ENCODE measurements at regions not wholly inside any gene's neighbourhood (a gene's known extent, or its start where the extent isn't known, plus 50 kb on each side); places are given as distances from the start of the nearest gene placed in this dataset.

GRCh38 chr20:11651647-11652046 is 266.0 kb upstream of the BTBD3 start:
- DNase-seq (ENCODE audit: low spot score) = no peak
- H3K4me1 ChIP-seq = no peaks in the 10 kb centered on the region
- H3K27ac ChIP-seq = no peak overlapping the region
- H3K4me3 ChIP-seq = no peak overlapping the region
- H3K36me3 ChIP-seq = no peaks in the 10 kb centered on the region
- H3K27me3 ChIP-seq = no peaks in the 10 kb centered on the region
- no peaks in the 10 kb centered on the region for H3K9me3 ChIP-seq
- TF ChIP-seq CTCF (IDR thresholded peaks at IDR 0.05) = no peak

GRCh38 chr20:11652128-11652527 is 265.6 kb upstream of the BTBD3 start:
- no peak for DNase-seq (ENCODE audit: low spot score)
- Histone ChIP-seq H3K4me1 (no peaks in the 10 kb centered on the region), H3K36me3 (no peaks in the 10 kb centered on the region), H3K27ac (no peak overlapping the region), H3K27me3 (no peaks in the 10 kb centered on the region), H3K9me3 (no peaks in the 10 kb centered on the region), H3K4me3 (no peak overlapping the region)
- no peak for TF ChIP-seq CTCF (IDR thresholded peaks at IDR 0.05)

GRCh38 chr20:11654766-11655165 is 262.9 kb upstream of the BTBD3 start:
- no peaks in the 10 kb centered on the region for H3K4me1 ChIP-seq
- DNase-seq (ENCODE audit: low spot score) = no peak
- H3K27ac ChIP-seq = no peak overlapping the region
- H3K9me3 ChIP-seq = no peaks in the 10 kb centered on the region
- TF ChIP-seq CTCF (IDR thresholded peaks at IDR 0.05) = no peak
- no peaks in the 10 kb centered on the region for H3K27me3 ChIP-seq
- H3K4me3 ChIP-seq = no peak overlapping the region
- no peaks in the 10 kb centered on the region for H3K36me3 ChIP-seq

GRCh38 chr20:11660673-11661072 is 257.0 kb upstream of the BTBD3 start:
- DNase-seq (ENCODE audit: low spot score) = no peak
- H3K27me3 ChIP-seq = no peaks in the 10 kb centered on the region
- H3K9me3 ChIP-seq = no peaks in the 10 kb centered on the region
- TF ChIP-seq CTCF (IDR thresholded peaks at IDR 0.05) = no peak
- H3K4me1 ChIP-seq = no peaks in the 10 kb centered on the region
- no peaks in the 10 kb centered on the region for H3K36me3 ChIP-seq
- H3K4me3 ChIP-seq = no peak overlapping the region
- no peak overlapping the region for H3K27ac ChIP-seq

- Histone ChIP-seq H3K36me3 (no peaks in the 10 kb centered on the region), H3K4me3 (no peak overlapping the region), H3K9me3 (no peaks in the 10 kb centered on the region), H3K4me1 (no peaks in the 10 kb centered on the region), H3K27me3 (no peaks in the 10 kb centered on the region), H3K27ac (no peak overlapping the region)
- DNase-seq (ENCODE audit: low spot score) = no peak
- no peak for TF ChIP-seq CTCF (IDR thresholded peaks at IDR 0.05)
These were observed 246.6 kb upstream of the BTBD3 start for GRCh38 chr20:11671015-11671511.

- H3K9me3 ChIP-seq = no peaks in the 10 kb centered on the region
- H3K4me1 ChIP-seq = no peaks in the 10 kb centered on the region
- DNase-seq (ENCODE audit: low spot score) = no peak
- TF ChIP-seq CTCF (IDR thresholded peaks at IDR 0.05) = no peak
- no peaks in the 10 kb centered on the region for H3K27me3 ChIP-seq
- no peaks in the 10 kb centered on the region for H3K36me3 ChIP-seq
- H3K27ac ChIP-seq = no peak overlapping the region
- no peak overlapping the region for H3K4me3 ChIP-seq
These were observed 244.7 kb upstream of the BTBD3 start for GRCh38 chr20:11672959-11673358.

Measured in right atrium auricular region (tissue), 2 donors.